Neural crest cell (in vitro differentiated cells): ENCODE measurements at regions not wholly inside any gene's neighbourhood (a gene's known extent, or its start where the extent isn't known, plus 50 kb on each side); places are given as distances from the start of the nearest gene placed in this dataset.

Experiments
- DNase-seq: peaks from one replicate; pipeline ENCODE4 v3.0.0; 2021; ENCODE audit warnings: low read depth, mixed read lengths, low spot score
- H3K27ac Mint-ChIP-seq: one replicate; pipeline ENCODE4 v1.8.0; 2021; ENCODE audit warnings: mild to moderate bottlenecking, mixed read lengths; ENCODE audit not compliant: unreplicated experiment
- H3K27me3 Mint-ChIP-seq: 2 replicates; pipeline ENCODE4 v1.8.0; 2021; ENCODE audit warnings: low read depth, mild to moderate bottlenecking, mixed read lengths
- H3K36me3 Mint-ChIP-seq: 2 replicates; pipeline ENCODE4 v1.8.0; 2021; ENCODE audit warnings: low read depth, mild to moderate bottlenecking, mixed read lengths
- H3K4me1 Mint-ChIP-seq: 2 replicates; pipeline ENCODE4 v1.8.0; 2021; ENCODE audit warnings: mixed read lengths
- H3K4me3 Mint-ChIP-seq: one replicate; pipeline ENCODE4 v1.8.0; 2021; ENCODE audit warnings: mild to moderate bottlenecking, mixed read lengths
- H3K9me3 Mint-ChIP-seq: 2 replicates; pipeline ENCODE4 v1.8.0; 2021; ENCODE audit warnings: mixed read lengths
- CTCF ChIP-seq: fragments of 200-600 bp; sonication (generic); conservative IDR thresholded peaks from 2 replicates; pipeline ENCODE4 v1.5.0; 2021; ENCODE audit warnings: antibody characterized with exemption, mild to moderate bottlenecking

- no peak overlapping the region for H3K27ac Mint-ChIP-seq
- DNase-seq, result no peak
- H3K36me3 Mint-ChIP-seq, result no peaks in the 10 kb centered on the region
- TF ChIP-seq CTCF, result no peak
- H3K4me1 Mint-ChIP-seq, result no peaks in the 10 kb centered on the region
- H3K27me3 Mint-ChIP-seq, result no peaks in the 10 kb centered on the region
- no peak overlapping the region for H3K4me3 Mint-ChIP-seq
- H3K9me3 Mint-ChIP-seq, result peaks cover 12% of the 10 kb centered on the region
These were observed 1995.2 kb upstream of the PIK3C3 start for GRCh38 chr18:39959839-39960238.

- DNase-seq, result no peak
- Mint-ChIP-seq H3K27ac (no peak overlapping the region), H3K4me1 (no peaks in the 10 kb centered on the region), H3K9me3 (peaks cover 12% of the 10 kb centered on the region), H3K4me3 (no peak overlapping the region), H3K27me3 (no peaks in the 10 kb centered on the region), H3K36me3 (no peaks in the 10 kb centered on the region)
- no peak for TF ChIP-seq CTCF
These were observed 1996.2 kb upstream of the PIK3C3 start for GRCh38 chr18:39958876-39959275.

- no peak overlapping the region for H3K27ac Mint-ChIP-seq
- no peak overlapping the region for H3K4me3 Mint-ChIP-seq
- no peak for TF ChIP-seq CTCF
- no peaks in the 10 kb centered on the region for H3K27me3 Mint-ChIP-seq
- H3K4me1 Mint-ChIP-seq, result no peaks in the 10 kb centered on the region
- H3K9me3 Mint-ChIP-seq, result peaks cover 9% of the 10 kb centered on the region
- DNase-seq, result no peak
- H3K36me3 Mint-ChIP-seq, result no peaks in the 10 kb centered on the region
These were observed 2002.2 kb upstream of the PIK3C3 start for GRCh38 chr18:39952816-39953215.

GRCh38 chr18:39951142-39951720 lies 2003.8 kb upstream of the PIK3C3 start:
- Mint-ChIP-seq H3K27ac (no peak overlapping the region), H3K9me3 (peaks cover 4% of the 10 kb centered on the region), H3K36me3 (no peaks in the 10 kb centered on the region), H3K4me1 (no peaks in the 10 kb centered on the region), H3K4me3 (no peak overlapping the region), H3K27me3 (no peaks in the 10 kb centered on the region)
- TF ChIP-seq CTCF, result no peak
- no peak for DNase-seq

- no peak overlapping the region for H3K27ac Mint-ChIP-seq
- DNase-seq, result no peak
These were observed 2008.4 kb upstream of the PIK3C3 start for GRCh38 chr18:39946623-39947061.

More at GRCh38 chr18:39946623-39947061, 2008.4 kb upstream of the PIK3C3 start:
- Mint-ChIP-seq H3K4me1 (no peaks in the 10 kb centered on the region), H3K9me3 (no peaks in the 10 kb centered on the region), H3K36me3 (no peaks in the 10 kb centered on the region), H3K27me3 (no peaks in the 10 kb centered on the region), H3K4me3 (no peak overlapping the region)
- no peak for TF ChIP-seq CTCF
